ENCODE measurements at regions not wholly inside any gene's neighbourhood (a gene's known extent, or its start where the extent isn't known, plus 50 kb on each side); places are given as distances from the start of the nearest gene placed in this dataset.

DNA sequence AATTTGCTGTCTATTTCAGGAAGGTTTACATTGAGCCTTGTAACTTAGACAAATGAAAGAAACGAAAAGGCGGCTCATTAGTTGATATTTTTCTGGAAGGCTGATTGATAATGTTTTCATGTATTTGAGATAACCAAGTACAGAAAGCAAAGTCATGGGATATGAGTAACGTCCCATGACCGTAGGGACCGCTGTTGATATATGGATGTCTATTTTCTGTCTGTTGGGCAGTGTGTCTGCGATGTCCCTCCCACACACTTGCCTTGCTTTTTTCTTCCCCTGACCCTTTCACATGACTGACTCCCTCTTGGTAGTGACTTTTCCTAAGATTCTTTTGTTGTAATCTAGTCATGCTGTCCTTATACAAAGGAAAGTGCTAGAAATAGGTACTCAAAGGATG is 57.0 kb upstream of the GPR158 start:
- DNase-seq = no peak

DNA sequence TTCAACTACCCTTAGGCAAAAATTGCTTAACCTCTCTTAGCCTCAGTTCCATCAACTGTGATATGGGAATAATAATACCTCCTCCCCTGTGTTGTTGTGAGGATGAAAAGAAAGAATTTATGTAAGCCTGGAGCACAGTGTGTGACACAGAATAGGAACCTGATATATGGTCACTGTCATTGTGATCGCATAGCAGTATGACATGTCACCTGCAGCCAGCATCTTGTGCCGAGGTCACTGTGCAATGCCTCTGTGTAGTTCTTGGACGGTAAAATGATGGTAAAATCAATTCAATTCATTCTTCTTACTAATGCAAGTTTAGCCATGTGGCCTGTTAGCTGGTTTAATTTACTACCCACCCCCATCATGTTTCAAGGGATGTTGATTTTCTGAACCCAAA is 54.6 kb upstream of the GPR158 start:
- DNase-seq = no peak
